SK-N-SH treated with all-trans-retinoic acid at 6 μM for 48 hours (cell line): ENCODE measurements at regions not wholly inside any gene's neighbourhood (a gene's known extent, or its start where the extent isn't known, plus 50 kb on each side); places are given as distances from the start of the nearest gene placed in this dataset.

Source experiments
- CREB5 ChIP-seq: fragments of 250-450 bp; sonication (Bioruptor Pico); IDR thresholded peaks from 2 replicates; pipeline ENCODE4 v1.5.1; 2020; ENCODE audit warnings: low read depth, mild to moderate bottlenecking, moderate library complexity
- CSDC2 ChIP-seq: fragments of 250-450 bp; sonication (Bioruptor Pico); IDR thresholded peaks from 2 replicates; pipeline ENCODE4 v1.5.0; 2020; ENCODE audit warnings: mild to moderate bottlenecking, moderate library complexity
- ISL1 ChIP-seq: fragments of 250-450 bp; sonication (Bioruptor Pico); IDR thresholded peaks from 2 replicates; pipeline ENCODE4 v2.1.2; 2022; ENCODE audit warnings: mild to moderate bottlenecking, moderate library complexity
- TF ChIP-seq, protein P1 (sequence below): fragments of 250-450 bp; sonication (Bioruptor Pico); IDR thresholded peaks from 2 replicates; pipeline ENCODE4 v1.8.0; 2020; ENCODE audit warnings: mild to moderate bottlenecking, moderate library complexity, borderline replicate concordance

DNA sequence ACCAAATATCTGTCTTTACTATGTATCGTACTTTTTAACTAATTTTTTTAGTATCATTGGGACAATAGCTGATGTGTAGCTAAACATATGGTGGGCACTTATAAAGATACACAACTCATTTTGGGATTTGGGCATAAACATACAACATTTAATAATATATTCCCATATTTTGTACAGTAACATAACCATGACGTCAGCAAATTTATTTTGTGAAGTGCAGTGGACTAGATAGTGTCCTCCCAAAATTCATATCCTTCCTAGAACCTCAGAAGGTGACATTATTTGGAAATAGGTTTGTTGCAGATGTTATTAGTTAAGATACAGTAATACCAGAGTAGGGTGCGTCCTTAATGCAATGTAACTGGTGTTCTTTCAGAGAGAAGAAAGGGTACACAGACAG, 356.7 kb downstream of the CDH7 start:
- TF ChIP-seq CREB5 (CRISPR knock-in tag) (no peak), ISL1 (CRISPR knock-in tag) (no peak), CSDC2 (CRISPR knock-in tag) (no peak)
- TF ChIP-seq, protein P1, sequence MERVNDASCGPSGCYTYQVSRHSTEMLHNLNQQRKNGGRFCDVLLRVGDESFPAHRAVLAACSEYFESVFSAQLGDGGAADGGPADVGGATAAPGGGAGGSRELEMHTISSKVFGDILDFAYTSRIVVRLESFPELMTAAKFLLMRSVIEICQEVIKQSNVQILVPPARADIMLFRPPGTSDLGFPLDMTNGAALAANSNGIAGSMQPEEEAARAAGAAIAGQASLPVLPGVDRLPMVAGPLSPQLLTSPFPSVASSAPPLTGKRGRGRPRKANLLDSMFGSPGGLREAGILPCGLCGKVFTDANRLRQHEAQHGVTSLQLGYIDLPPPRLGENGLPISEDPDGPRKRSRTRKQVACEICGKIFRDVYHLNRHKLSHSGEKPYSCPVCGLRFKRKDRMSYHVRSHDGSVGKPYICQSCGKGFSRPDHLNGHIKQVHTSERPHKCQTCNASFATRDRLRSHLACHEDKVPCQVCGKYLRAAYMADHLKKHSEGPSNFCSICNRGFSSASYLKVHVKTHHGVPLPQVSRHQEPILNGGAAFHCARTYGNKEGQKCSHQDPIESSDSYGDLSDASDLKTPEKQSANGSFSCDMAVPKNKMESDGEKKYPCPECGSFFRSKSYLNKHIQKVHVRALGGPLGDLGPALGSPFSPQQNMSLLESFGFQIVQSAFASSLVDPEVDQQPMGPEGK: no peak
